KMS-11 (cell line): ENCODE measurements at regions not wholly inside any gene's neighbourhood (a gene's known extent, or its start where the extent isn't known, plus 50 kb on each side); places are given as distances from the start of the nearest gene placed in this dataset.
"Not testable (repeated sequence)": the region's sequence is repeated elsewhere in the genome, so short reads cannot be mapped to it uniquely, and the experiment has no call there.

ENCODE experiments used
- H2AFZ ChIP-seq: fragments of 200-600 bp; sonication (generic); 2 replicates; pipeline ENCODE4 v1.6.1; 2016; ENCODE audit warnings: antibody characterized with exemption, mixed run types, low read depth
- H3K27ac ChIP-seq: fragments of 200-600 bp; sonication (generic); 2 replicates; pipeline ENCODE4 v1.6.1; 2016; ENCODE audit warnings: mild to moderate bottlenecking, mixed run types
- H3K27me3 ChIP-seq: fragments of 200-600 bp; sonication (generic); 2 replicates; pipeline ENCODE4 v1.6.1; 2017; ENCODE audit warnings: mild to moderate bottlenecking, low read depth, mixed run types, moderate library complexity; ENCODE audit not compliant: insufficient read depth
- H3K36me3 ChIP-seq: fragments of 200-600 bp; sonication (generic); 2 replicates; pipeline ENCODE4 v1.6.1; 2017; ENCODE audit warnings: mild to moderate bottlenecking, mixed run types; ENCODE audit not compliant: insufficient read depth
- H3K4me1 ChIP-seq: fragments of 200-600 bp; sonication (generic); 2 replicates; pipeline ENCODE4 v1.6.1; 2016; ENCODE audit warnings: mild to moderate bottlenecking, low read depth, mixed run types; ENCODE audit not compliant: poor library complexity, severe bottlenecking
- H3K4me2 ChIP-seq: fragments of 200-600 bp; sonication (generic); 2 replicates; pipeline ENCODE4 v1.7.0; 2016; ENCODE audit warnings: mild to moderate bottlenecking, mixed run types
- H3K4me3 ChIP-seq: fragments of 200-600 bp; sonication (generic); IDR thresholded peaks from 2 replicates; pipeline ENCODE4 v1.6.1; 2017; ENCODE audit warnings: low read depth, low read length, mixed read lengths; ENCODE audit not compliant: insufficient read depth
- H3K79me2 ChIP-seq: fragments of 200-600 bp; sonication (generic); 2 replicates; pipeline ENCODE4 v1.6.1; 2016; ENCODE audit warnings: low read depth, mixed run types; ENCODE audit not compliant: insufficient read depth
- H3K9ac ChIP-seq: fragments of 200-600 bp; sonication (generic); 2 replicates; pipeline ENCODE4 v1.6.1; 2016; ENCODE audit warnings: mild to moderate bottlenecking, mixed run types
- H4K20me1 ChIP-seq: fragments of 200-600 bp; sonication (generic); 2 replicates; pipeline ENCODE4 v1.6.1; 2016; ENCODE audit warnings: mild to moderate bottlenecking, mixed run types; ENCODE audit not compliant: insufficient read depth
- CTCF ChIP-seq: fragments of 200-600 bp; sonication (generic); conservative IDR thresholded peaks from 2 replicates; pipeline ENCODE4 v1.6.1; 2017; ENCODE audit warnings: low read depth, mild to moderate bottlenecking, antibody characterized with exemption, low read length, moderate library complexity, mixed read lengths

- Histone ChIP-seq H3K79me2 (no peaks in the 10 kb centered on the region), H3K27ac (no peak overlapping the region), H3K27me3 (no peaks in the 10 kb centered on the region), H4K20me1 (no peaks in the 10 kb centered on the region), H3K9ac (no peak overlapping the region), H3K4me1 (no peaks in the 10 kb centered on the region), H3K4me3 (no peak overlapping the region), H3K36me3 (no peaks in the 10 kb centered on the region), H2AFZ (no peak overlapping the region), H3K4me2 (no peak overlapping the region)
- TF ChIP-seq CTCF: no peak
Observed at GRCh38 chr7:119630406-119630969, 642.5 kb upstream of the KCND2 start.

GRCh38 chr7:119633812-119634211, 639.2 kb upstream of the KCND2 start:
- not testable (repeated sequence) for H3K27ac ChIP-seq, H3K36me3 ChIP-seq, H2AFZ ChIP-seq, H3K4me2 ChIP-seq, H4K20me1 ChIP-seq, H3K4me3 ChIP-seq, H3K4me1 ChIP-seq, H3K9ac ChIP-seq, H3K27me3 ChIP-seq, H3K79me2 ChIP-seq

- Histone ChIP-seq H2AFZ (no peak overlapping the region), H4K20me1 (no peaks in the 10 kb centered on the region), H3K4me1 (no peaks in the 10 kb centered on the region), H3K9ac (no peak overlapping the region), H3K4me3 (no peak overlapping the region), H3K79me2 (no peaks in the 10 kb centered on the region), H3K4me2 (no peak overlapping the region), H3K27me3 (no peaks in the 10 kb centered on the region), H3K36me3 (no peaks in the 10 kb centered on the region), H3K27ac (no peak overlapping the region)
- no peak for TF ChIP-seq CTCF
Observed at GRCh38 chr7:119640326-119640725, 632.6 kb upstream of the KCND2 start.

GRCh38 chr7:119640861-119641260, 632.1 kb upstream of the KCND2 start:
- Histone ChIP-seq H3K36me3 (no peaks in the 10 kb centered on the region), H2AFZ (no peak overlapping the region), H3K27me3 (no peaks in the 10 kb centered on the region), H3K4me3 (no peak overlapping the region), H3K4me2 (no peak overlapping the region), H3K79me2 (no peaks in the 10 kb centered on the region), H4K20me1 (no peaks in the 10 kb centered on the region), H3K9ac (no peak overlapping the region), H3K27ac (no peak overlapping the region), H3K4me1 (no peaks in the 10 kb centered on the region)
- TF ChIP-seq CTCF: no peak

GRCh38 chr7:119643558-119643957, 629.4 kb upstream of the KCND2 start:
- H3K36me3 ChIP-seq: no peaks in the 10 kb centered on the region; the same call in 1 of the 2 replicates
- H3K9ac ChIP-seq: no peak overlapping the region
- no peak overlapping the region for H2AFZ ChIP-seq
- H3K27ac ChIP-seq: no peak overlapping the region
- H3K4me1 ChIP-seq: no peaks in the 10 kb centered on the region
- no peak overlapping the region for H3K4me2 ChIP-seq
- no peaks in the 10 kb centered on the region for H3K27me3 ChIP-seq
- H3K4me3 ChIP-seq: no peak overlapping the region
- no peaks in the 10 kb centered on the region for H4K20me1 ChIP-seq
- H3K79me2 ChIP-seq: no peaks in the 10 kb centered on the region
- TF ChIP-seq CTCF: no peak
